ENCODE measurements at regions not wholly inside any gene's neighbourhood (a gene's known extent, or its start where the extent isn't known, plus 50 kb on each side); places are given as distances from the start of the nearest gene placed in this dataset.

- TF ChIP-seq CTCF (conservative IDR thresholded peaks at IDR 0.05; ENCODE audit: low read depth, low read length) (no peak), EZH2 (IDR thresholded peaks at IDR 0.05; ENCODE audit: borderline replicate concordance, low read depth, low read length, poor library complexity, severe bottlenecking) (no peak)
Observed at GRCh38 chrX:124275182-124275894, 57.1 kb upstream of the TEX13D start.

Measured in A673 (cell line).